MCF 10A (cell line): ENCODE measurements at regions not wholly inside any gene's neighbourhood (a gene's known extent, or its start where the extent isn't known, plus 50 kb on each side); places are given as distances from the start of the nearest gene placed in this dataset.

Source experiments
- BruUV-seq: library from RNA; stranded (reverse); fragments of 400-500 nt; replicated peaks from 2 replicates; lab custom pipeline; 2021; lab: Mats Ljungman, UMichigan
- CTCF ChIA-PET: fragments of 300-600 bp; sonication (Branson Sonifier 250); formaldehyde crosslinking; extraction: SDS; loops from one replicate; lab custom pipeline; 2021; ENCODE audit warnings: antibody characterized with exemption, inconsistent platforms; lab: Yijun Ruan, JAX
- POLR2A ChIA-PET: fragments of 300-600, 350-650 bp; sonication (Branson Sonifier 250); formaldehyde crosslinking; extraction: SDS; loops from one replicate; lab custom pipeline; 2020; ENCODE audit warnings: antibody characterized with exemption, inconsistent platforms; lab: Yijun Ruan, JAX
- DNase-seq: peaks from one replicate; pipeline ENCODE4 v3.0.0-alpha.2; 2018; ENCODE audit not compliant: unreplicated experiment
- H3K27ac Mint-ChIP-seq: one replicate; pipeline ENCODE4 v1.8.0; 2022; ENCODE audit warnings: mild to moderate bottlenecking, low read depth, mixed read lengths; ENCODE audit not compliant: unreplicated experiment
- H3K27me3 Mint-ChIP-seq: one replicate; pipeline ENCODE4 v1.8.0; 2022; ENCODE audit warnings: mixed read lengths; ENCODE audit not compliant: insufficient read depth, unreplicated experiment
- H3K36me3 Mint-ChIP-seq: one replicate; pipeline ENCODE4 v1.8.0; 2022; ENCODE audit warnings: mild to moderate bottlenecking, moderate library complexity, mixed read lengths; ENCODE audit not compliant: insufficient read depth, unreplicated experiment
- H3K4me1 Mint-ChIP-seq: one replicate; pipeline ENCODE4 v1.8.0; 2022; ENCODE audit warnings: mixed read lengths; ENCODE audit not compliant: insufficient read depth, unreplicated experiment
- H3K4me3 Mint-ChIP-seq: one replicate; pipeline ENCODE4 v1.8.0; 2022; ENCODE audit warnings: mild to moderate bottlenecking, moderate library complexity, mixed read lengths; ENCODE audit not compliant: unreplicated experiment
- H3K9me3 Mint-ChIP-seq: one replicate; pipeline ENCODE4 v1.8.0; 2022; ENCODE audit warnings: mixed read lengths; ENCODE audit not compliant: unreplicated experiment
- CTCF ChIP-seq: fragments of 200-600 bp; IDR thresholded peaks from one replicate; pipeline ENCODE4 v1.8.0; 2022; ENCODE audit warnings: antibody characterized with exemption, mild to moderate bottlenecking; ENCODE audit not compliant: unreplicated experiment
- intact Hi-C: fragments of 100-400 bp; cut with micrococcal nuclease; formaldehyde crosslinking; loops from 2 replicates; pipeline ENCODE4 v1.14.1; 2022

DNA sequence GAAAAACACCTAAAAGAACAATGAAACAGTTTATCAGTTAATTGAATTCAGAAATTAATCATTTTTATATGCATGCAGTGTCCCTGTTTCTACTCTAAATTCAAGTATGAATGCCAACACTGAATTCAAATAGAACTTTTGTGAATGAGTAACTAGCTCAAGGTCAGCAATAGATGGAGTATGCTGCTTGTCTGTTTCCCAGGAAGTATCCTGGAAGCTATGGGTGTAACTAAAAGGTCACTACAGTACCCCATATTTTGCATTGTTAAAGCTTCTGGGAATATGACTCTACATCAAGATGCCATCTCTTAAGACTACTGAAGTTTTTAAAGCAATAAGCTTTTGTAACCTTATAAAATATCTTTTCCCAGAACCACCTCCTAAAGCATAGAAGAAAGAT, 681.4 kb upstream of the FBXO33 start:
- Mint-ChIP-seq H3K9me3 (peaks cover 31% of the 10 kb centered on the region), H3K27ac (no peak overlapping the region), H3K27me3 (no peaks in the 10 kb centered on the region), H3K4me3 (no peak overlapping the region), H3K36me3 (no peaks in the 10 kb centered on the region), H3K4me1 (no peaks in the 10 kb centered on the region)
- intact Hi-C loops: no loop called here
- TF ChIP-seq CTCF: no peak
- ChIA-PET POLR2A (no interaction called here), CTCF (interaction anchor here (1.0 kb wide), 1 partner anchor 12 kb away, joined by 3 read pairs; no protein-coding TSS in a partner anchor)
- no peak for DNase-seq
- BruUV-seq: no TSS peak

- ChIA-PET CTCF (no interaction called here), POLR2A (no interaction called here)
- H3K9me3 Mint-ChIP-seq: no peaks in the 10 kb centered on the region
- no peak for DNase-seq
- intact Hi-C loops: no loop called here
- TF ChIP-seq CTCF: no peak
- no peak overlapping the region for H3K27ac Mint-ChIP-seq
- no peaks in the 10 kb centered on the region for H3K36me3 Mint-ChIP-seq
- H3K4me3 Mint-ChIP-seq: no peak overlapping the region
- no TSS peak for BruUV-seq
- no peaks in the 10 kb centered on the region for H3K27me3 Mint-ChIP-seq
- no peaks in the 10 kb centered on the region for H3K4me1 Mint-ChIP-seq
These were observed 668.4 kb upstream of the FBXO33 start for GRCh38 chr14:40100544-40101196.

DNA sequence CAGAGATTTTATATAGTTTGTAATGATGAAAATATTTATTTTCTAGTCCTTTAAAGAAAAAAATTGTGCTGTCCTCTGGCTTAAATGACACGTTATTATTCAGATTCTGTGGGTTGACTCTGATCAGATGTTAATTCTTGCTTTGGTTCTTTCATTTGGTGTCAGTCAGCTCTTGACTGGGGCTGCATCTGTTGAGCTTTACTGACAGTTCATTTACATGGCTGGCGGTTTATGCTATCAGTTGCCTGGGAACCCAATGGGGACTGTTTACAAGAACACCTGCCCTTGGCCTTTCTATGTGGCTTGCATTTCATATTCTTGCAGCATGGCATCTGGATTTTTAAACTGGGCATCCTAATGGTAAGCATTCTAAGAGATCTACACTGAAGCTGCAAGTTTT, 667.1 kb upstream of the FBXO33 start:
- ChIA-PET CTCF (no interaction called here), POLR2A (no interaction called here)
- TF ChIP-seq CTCF: no peak
- H3K4me3 Mint-ChIP-seq: no peak overlapping the region
- H3K9me3 Mint-ChIP-seq: no peaks in the 10 kb centered on the region
- no peak overlapping the region for H3K27ac Mint-ChIP-seq
- intact Hi-C loops: no loop called here
- BruUV-seq: no TSS peak
- H3K27me3 Mint-ChIP-seq: no peaks in the 10 kb centered on the region
- H3K36me3 Mint-ChIP-seq: no peaks in the 10 kb centered on the region
- no peaks in the 10 kb centered on the region for H3K4me1 Mint-ChIP-seq
- DNase-seq: no peak

GRCh38 chr14:40098468-40098867, 666.2 kb upstream of the FBXO33 start:
- ChIA-PET POLR2A (no interaction called here), CTCF (no interaction called here)
- intact Hi-C loops: no loop called here
- Mint-ChIP-seq H3K4me1 (no peaks in the 10 kb centered on the region), H3K4me3 (no peak overlapping the region), H3K36me3 (no peaks in the 10 kb centered on the region), H3K27ac (no peak overlapping the region), H3K9me3 (no peaks in the 10 kb centered on the region), H3K27me3 (no peaks in the 10 kb centered on the region)
- no TSS peak for BruUV-seq
- DNase-seq: no peak
- TF ChIP-seq CTCF: no peak
